NCI-H1417 treated with DMSO at 0.1 percent for 48 hours (cell line): ENCODE measurements at regions not wholly inside any gene's neighbourhood (a gene's known extent, or its start where the extent isn't known, plus 50 kb on each side); places are given as distances from the start of the nearest gene placed in this dataset.

Experiments
- DNase-seq: peaks from one replicate; lab custom pipeline; 2025; lab: John Stamatoyannopoulos, UW

- DNase-seq: no peak
Measured at GRCh38 chr21:34022627-34023335, 50.6 kb upstream of the MRPS6 start.

- no peak for DNase-seq
Measured at GRCh38 chr21:34021726-34022125, 51.7 kb upstream of the MRPS6 start.

- no peak for DNase-seq
Measured at GRCh38 chr21:34020983-34021553, 52.3 kb upstream of the MRPS6 start.

GRCh38 chr21:34020005-34020847 is 53.2 kb upstream of the MRPS6 start:
- DNase-seq: peak; percentile 21

GRCh38 chr21:34019402-34019801 is 54.0 kb upstream of the MRPS6 start:
- no peak for DNase-seq

GRCh38 chr21:34018910-34019309 is 54.5 kb upstream of the MRPS6 start:
- DNase-seq: no peak

- DNase-seq: no peak
Measured at GRCh38 chr21:34018185-34018584, 55.2 kb upstream of the MRPS6 start.

- no peak for DNase-seq
Measured at GRCh38 chr21:34017039-34017961, 56.1 kb upstream of the MRPS6 start.

- no peak for DNase-seq
Measured at GRCh38 chr21:34012640-34013039, 60.7 kb upstream of the MRPS6 start.

- DNase-seq: no peak
Measured at GRCh38 chr21:34011660-34012059, 61.7 kb upstream of the MRPS6 start.

GRCh38 chr21:34009193-34009592 is 64.2 kb upstream of the MRPS6 start:
- no peak for DNase-seq

GRCh38 chr21:34008618-34009017 is 64.8 kb upstream of the MRPS6 start:
- no peak for DNase-seq

GRCh38 chr21:34006611-34007168 is 66.7 kb upstream of the MRPS6 start:
- no peak for DNase-seq

- DNase-seq: no peak
Measured at GRCh38 chr21:34004974-34005373, 68.4 kb upstream of the MRPS6 start.

GRCh38 chr21:34004013-34004938 is 69.1 kb upstream of the MRPS6 start:
- DNase-seq: no peak

GRCh38 chr21:34003428-34003827 is 70.0 kb upstream of the MRPS6 start:
- DNase-seq: no peak

GRCh38 chr21:34000375-34000774 is 73.0 kb upstream of the MRPS6 start:
- DNase-seq: no peak

GRCh38 chr21:33998809-33999208 is 74.6 kb upstream of the MRPS6 start:
- no peak for DNase-seq

- DNase-seq: no peak
Measured at GRCh38 chr21:33998402-33998801, 75.0 kb upstream of the MRPS6 start.

- no peak for DNase-seq
Measured at GRCh38 chr21:33997436-33997835, 75.9 kb upstream of the MRPS6 start.

GRCh38 chr21:33994373-33994772 is 78.8 kb upstream of the ATP5PO start:
- no peak for DNase-seq
